GM23338 (cell line): ENCODE measurements at regions not wholly inside any gene's neighbourhood (a gene's known extent, or its start where the extent isn't known, plus 50 kb on each side); places are given as distances from the start of the nearest gene placed in this dataset.

Experiments used
- ATAC-seq: fragments of 200-7000 bp; cut with Tn5 transposase; 3 replicates; pipeline ENCODE4 v1.9.1; 2020
- DNase-seq: peaks from one replicate; pipeline ENCODE4 v3.0.0-alpha.2; 2015; ENCODE audit warnings: low spot score
- H2AFZ ChIP-seq: fragments of 200-600 bp; sonication (generic); 2 replicates; pipeline ENCODE4 v1.8.0; 2016; ENCODE audit warnings: antibody characterized with exemption, mild to moderate bottlenecking, moderate library complexity
- H3F3A ChIP-seq: fragments of 200-600 bp; sonication (generic); replicated peaks from 2 replicates; pipeline ENCODE4 v1.8.0; 2017; ENCODE audit warnings: antibody characterized with exemption, mixed run types, low read depth
- H3K27ac ChIP-seq: fragments of 200-600 bp; sonication (generic); 2 replicates; pipeline ENCODE4 v1.6.1; 2016; ENCODE audit warnings: low read depth
- H3K27me3 ChIP-seq: fragments of 200-600 bp; sonication (generic); 2 replicates; pipeline ENCODE4 v1.8.0; 2016; ENCODE audit warnings: mild to moderate bottlenecking, mixed run types, moderate library complexity; ENCODE audit not compliant: insufficient read depth
- H3K36me3 ChIP-seq: fragments of 200-600 bp; sonication (generic); 2 replicates; pipeline ENCODE4 v1.8.0; 2016; ENCODE audit warnings: mild to moderate bottlenecking; ENCODE audit not compliant: insufficient read depth
- H3K4me1 ChIP-seq: fragments of 200-600 bp; sonication (generic); 2 replicates; pipeline ENCODE4 v1.8.0; 2016; ENCODE audit warnings: mild to moderate bottlenecking, moderate library complexity; ENCODE audit not compliant: insufficient read depth
- H3K4me2 ChIP-seq: fragments of 200-600 bp; sonication (generic); 2 replicates; pipeline ENCODE4 v1.7.1; 2017; ENCODE audit warnings: mixed run types
- H3K4me3 ChIP-seq: fragments of 200-600 bp; sonication (generic); 2 replicates; pipeline ENCODE4 v1.6.1; 2016; ENCODE audit warnings: mixed run types
- H3K79me2 ChIP-seq: fragments of 200-600 bp; sonication (generic); replicated peaks from 2 replicates; pipeline ENCODE4 v1.8.0; 2017; ENCODE audit warnings: mild to moderate bottlenecking; ENCODE audit not compliant: insufficient read depth
- H3K9me2 ChIP-seq: fragments of 200-600 bp; sonication (generic); 2 replicates; pipeline ENCODE4 v1.8.0; 2017; ENCODE audit not compliant: insufficient read depth
- H4K20me1 ChIP-seq: fragments of 200-600 bp; sonication (generic); replicated peaks from 2 replicates; pipeline ENCODE4 v1.8.0; 2017; ENCODE audit warnings: mild to moderate bottlenecking; ENCODE audit not compliant: insufficient read depth
- H3K27ac Mint-ChIP-seq: 2 replicates; pipeline ENCODE4 v1.8.0; 2020; ENCODE audit warnings: inconsistent platforms, mild to moderate bottlenecking, moderate library complexity, mixed read lengths
- H3K27me3 Mint-ChIP-seq: 3 replicates; pipeline ENCODE4 v1.8.0; 2022; ENCODE audit warnings: low read depth, mild to moderate bottlenecking, moderate library complexity, mixed read lengths, inconsistent platforms; ENCODE audit not compliant: insufficient read depth, poor library complexity
- H3K36me3 Mint-ChIP-seq: 3 replicates; pipeline ENCODE4 v1.8.0; 2021; ENCODE audit warnings: low read depth, mild to moderate bottlenecking, inconsistent platforms, moderate library complexity, mixed read lengths
- H3K4me1 Mint-ChIP-seq: 3 replicates; pipeline ENCODE4 v1.8.0; 2020; ENCODE audit warnings: mild to moderate bottlenecking, inconsistent platforms, mixed read lengths
- H3K4me3 Mint-ChIP-seq: 3 replicates; pipeline ENCODE4 v1.8.0; 2021; ENCODE audit warnings: moderate library complexity, mild to moderate bottlenecking, inconsistent platforms, mixed read lengths
- H3K9me3 Mint-ChIP-seq: 3 replicates; pipeline ENCODE4 v1.8.0; 2020; ENCODE audit warnings: moderate library complexity, mild to moderate bottlenecking, inconsistent platforms, mixed read lengths
- CTCF ChIP-seq, 2 experiments: fragments of 200-600 bp in 1 of 2; sonication (generic) in 1 of 2; conservative IDR thresholded peaks; 2 replicates each; pipeline versions ENCODE4 v1.5.1 to v1.6.1; 2016 to 2017; ENCODE audit warnings: antibody characterized with exemption in 2 of 2, low read depth in 2 of 2, mild to moderate bottlenecking in 2 of 2, moderate library complexity in 1 of 2
- ETS1 ChIP-seq: IDR thresholded peaks from 2 replicates; pipeline ENCODE4 v1.6.1; 2016; ENCODE audit warnings: antibody characterized with exemption
- EZH2 ChIP-seq: fragments of 200-600 bp; sonication (generic); IDR thresholded peaks from one replicate; pipeline ENCODE4 v1.8.0; 2017; ENCODE audit warnings: antibody characterized with exemption, mild to moderate bottlenecking, low read depth; ENCODE audit not compliant: unreplicated experiment
- EZH2phosphoT487 ChIP-seq: fragments of 200-600 bp; sonication (generic); IDR thresholded peaks from one replicate; pipeline ENCODE4 v1.8.1; 2018; ENCODE audit warnings: antibody characterized with exemption; ENCODE audit not compliant: unreplicated experiment
- JUNB ChIP-seq: IDR thresholded peaks from one replicate; pipeline ENCODE4 v1.6.1; 2016; ENCODE audit warnings: antibody characterized with exemption; ENCODE audit not compliant: unreplicated experiment
- NANOG ChIP-seq: IDR thresholded peaks from 2 replicates; pipeline ENCODE4 v1.6.1; 2016; ENCODE audit warnings: antibody characterized with exemption, borderline replicate concordance
- POLR2AphosphoS5 ChIP-seq: IDR thresholded peaks from 2 replicates; pipeline ENCODE4 v1.6.1; 2016; ENCODE audit warnings: antibody characterized with exemption, low read depth
- REST ChIP-seq: IDR thresholded peaks from one replicate; pipeline ENCODE4 v1.6.1; 2018; ENCODE audit warnings: antibody characterized with exemption; ENCODE audit not compliant: unreplicated experiment
- STAT1 ChIP-seq: IDR thresholded peaks from one replicate; pipeline ENCODE4 v1.6.1; 2016; ENCODE audit warnings: antibody characterized with exemption; ENCODE audit not compliant: unreplicated experiment
- ZNF114 ChIP-seq: fragments of 250-450 bp; sonication (Bioruptor Pico); IDR thresholded peaks from 2 replicates; pipeline ENCODE4 v1.5.0; 2020; ENCODE audit warnings: mild to moderate bottlenecking, moderate library complexity
- ZNF331 ChIP-seq: fragments of 250-450 bp; sonication (Bioruptor Pico); IDR thresholded peaks from 2 replicates; pipeline ENCODE4 v1.5.0; 2020; ENCODE audit warnings: low read depth, mild to moderate bottlenecking, moderate library complexity
- ZNF462 ChIP-seq: fragments of 250-450 bp; sonication (Bioruptor Pico); IDR thresholded peaks from 2 replicates; pipeline ENCODE4 v1.5.0; 2020; ENCODE audit warnings: mild to moderate bottlenecking, moderate library complexity

- TF ChIP-seq ETS1 (no peak), POLR2AphosphoS5 (no peak), EZH2phosphoT487 (no peak)
Observed at GRCh38 chr2:122863532-122863931, 1108.1 kb downstream of the TSN start (continued).

- no peak overlapping the region for H3K27ac ChIP-seq
- no peak overlapping the region for H3K4me3 ChIP-seq
- H3K79me2 ChIP-seq = no peaks in the 10 kb centered on the region
- ATAC-seq (no peak), DNase-seq (no peak)
- H3F3A ChIP-seq = no peaks in the 10 kb centered on the region
- no peaks in the 10 kb centered on the region for H3K27me3 ChIP-seq
- H4K20me1 ChIP-seq = no peaks in the 10 kb centered on the region
- no peaks in the 10 kb centered on the region for H3K9me3 Mint-ChIP-seq
- no peaks in the 10 kb centered on the region for H3K9me2 ChIP-seq
- no peak overlapping the region for H2AFZ ChIP-seq
- no peak overlapping the region for H3K27ac Mint-ChIP-seq
- H3K4me1 Mint-ChIP-seq = peaks cover 2% of the 10 kb centered on the region; the same call in 2 of the 3 replicates
- no peaks in the 10 kb centered on the region for H3K36me3 ChIP-seq
- no peak overlapping the region for H3K4me2 ChIP-seq
- no peak overlapping the region for H3K4me3 Mint-ChIP-seq
- no peaks in the 10 kb centered on the region for H3K27me3 Mint-ChIP-seq
- no peaks in the 10 kb centered on the region for H3K4me1 ChIP-seq
- no peaks in the 10 kb centered on the region for H3K36me3 Mint-ChIP-seq
- TF ChIP-seq ZNF114 (CRISPR knock-in tag) (no peak), JUNB (no peak), ETS1 (no peak), CTCF (conservative IDR thresholded peaks at IDR 0.05; ENCODE audit: low read depth in 2 of 2) (no peak), NANOG (no peak), REST (no peak), ZNF331 (CRISPR knock-in tag) (no peak), EZH2 (no peak), EZH2phosphoT487 (no peak), STAT1 (no peak), ZNF462 (CRISPR knock-in tag) (no peak), POLR2AphosphoS5 (no peak)
Observed at GRCh38 chr2:122864728-122865127, 1109.3 kb downstream of the TSN start.
